ENCODE measurements at regions not wholly inside any gene's neighbourhood (a gene's known extent, or its start where the extent isn't known, plus 50 kb on each side); places are given as distances from the start of the nearest gene placed in this dataset.

DNA sequence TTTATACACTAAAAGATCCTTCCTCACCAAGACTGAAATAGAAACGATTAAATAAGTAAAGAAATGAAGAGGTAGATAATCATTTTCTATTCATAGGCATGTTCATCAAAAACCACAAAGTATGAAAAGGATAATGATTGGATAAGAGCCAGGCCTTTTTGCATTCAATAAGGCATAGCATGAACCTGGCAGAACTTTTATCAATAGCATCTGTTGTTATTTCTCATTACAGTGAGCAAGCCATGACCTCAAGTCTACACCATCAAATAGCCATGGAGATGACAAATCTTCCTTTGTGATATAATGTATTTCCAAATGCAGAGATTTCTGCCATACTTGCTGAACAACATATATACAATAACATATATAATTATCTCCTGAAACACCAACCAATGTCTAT lies 206.0 kb upstream of the SLC7A11 start:
- TF ChIP-seq TAF1 (IDR thresholded peaks at IDR 0.05; ENCODE audit: low read depth, low read length): no peak
- no peak for TF ChIP-seq POLR2AphosphoS5 (IDR thresholded peaks at IDR 0.05; ENCODE audit: low read depth, low read length)
- no peak for TF ChIP-seq POLR2A (IDR thresholded peaks at IDR 0.05; ENCODE audit: low read depth, low read length)
- TF ChIP-seq SPI1 (IDR thresholded peaks at IDR 0.05; ENCODE audit: low read depth, low read length): no peak
- TF ChIP-seq POU2F2 (IDR thresholded peaks at IDR 0.05; ENCODE audit: low read depth, low read length): no peak
- no peak for TF ChIP-seq PAX5 (IDR thresholded peaks at IDR 0.05; ENCODE audit: insufficient read depth, low read length, severe bottlenecking)

Data from GM12891 (cell line).